HEK293T (cell line): ENCODE measurements at regions not wholly inside any gene's neighbourhood (a gene's known extent, or its start where the extent isn't known, plus 50 kb on each side); places are given as distances from the start of the nearest gene placed in this dataset.

ENCODE experiments used
- BHLHE40 ChIP-seq: fragments of 450-650 bp; IDR thresholded peaks from 2 replicates; pipeline ENCODE4 v1.6.1; 2016; ENCODE audit warnings: mild to moderate bottlenecking, moderate library complexity, borderline replicate concordance
- ELF4 ChIP-seq: fragments of 450-650 bp; IDR thresholded peaks from 2 replicates; pipeline ENCODE4 v1.6.1; 2017; ENCODE audit warnings: antibody characterized with exemption
- FOXA1 ChIP-seq: fragments of 450-650 bp; IDR thresholded peaks from 2 replicates; pipeline ENCODE4 v1.6.1; 2016; ENCODE audit warnings: mild to moderate bottlenecking
- FOXK2 ChIP-seq: fragments of 450-650 bp; IDR thresholded peaks from 2 replicates; pipeline ENCODE4 v1.6.1; 2016; ENCODE audit warnings: mild to moderate bottlenecking
- HDGF ChIP-seq: fragments of 450-650 bp; IDR thresholded peaks from 2 replicates; pipeline ENCODE4 v1.6.1; 2017; ENCODE audit warnings: antibody characterized with exemption, borderline replicate concordance
- NFRKB ChIP-seq: fragments of 450-650 bp; IDR thresholded peaks from 2 replicates; pipeline ENCODE4 v1.6.1; 2016; ENCODE audit warnings: mild to moderate bottlenecking, moderate library complexity
- SUZ12 ChIP-seq: fragments of 450-650 bp; IDR thresholded peaks from 2 replicates; pipeline ENCODE4 v1.6.1; 2016; ENCODE audit warnings: mild to moderate bottlenecking

- TF ChIP-seq ELF4 = no peak
- TF ChIP-seq SUZ12 = no peak
- no peak for TF ChIP-seq HDGF
- TF ChIP-seq NFRKB = no peak
- TF ChIP-seq FOXA1 = no peak
- no peak for TF ChIP-seq FOXK2
- TF ChIP-seq BHLHE40 = no peak
These were observed 895.9 kb downstream of the TLE4 start for GRCh38 chr9:80467632-80468031.
